KMS-11 (cell line): ENCODE measurements at regions not wholly inside any gene's neighbourhood (a gene's known extent, or its start where the extent isn't known, plus 50 kb on each side); places are given as distances from the start of the nearest gene placed in this dataset.

Experiments
- H2AFZ ChIP-seq: fragments of 200-600 bp; sonication (generic); 2 replicates; pipeline ENCODE4 v1.6.1; 2016; ENCODE audit warnings: antibody characterized with exemption, mixed run types, low read depth
- H3K27ac ChIP-seq: fragments of 200-600 bp; sonication (generic); 2 replicates; pipeline ENCODE4 v1.6.1; 2016; ENCODE audit warnings: mild to moderate bottlenecking, mixed run types
- H3K27me3 ChIP-seq: fragments of 200-600 bp; sonication (generic); 2 replicates; pipeline ENCODE4 v1.6.1; 2017; ENCODE audit warnings: mild to moderate bottlenecking, low read depth, mixed run types, moderate library complexity; ENCODE audit not compliant: insufficient read depth
- H3K36me3 ChIP-seq: fragments of 200-600 bp; sonication (generic); 2 replicates; pipeline ENCODE4 v1.6.1; 2017; ENCODE audit warnings: mild to moderate bottlenecking, mixed run types; ENCODE audit not compliant: insufficient read depth
- H3K4me1 ChIP-seq: fragments of 200-600 bp; sonication (generic); 2 replicates; pipeline ENCODE4 v1.6.1; 2016; ENCODE audit warnings: mild to moderate bottlenecking, low read depth, mixed run types; ENCODE audit not compliant: poor library complexity, severe bottlenecking
- H3K4me2 ChIP-seq: fragments of 200-600 bp; sonication (generic); 2 replicates; pipeline ENCODE4 v1.7.0; 2016; ENCODE audit warnings: mild to moderate bottlenecking, mixed run types
- H3K4me3 ChIP-seq: fragments of 200-600 bp; sonication (generic); IDR thresholded peaks from 2 replicates; pipeline ENCODE4 v1.6.1; 2017; ENCODE audit warnings: low read depth, low read length, mixed read lengths; ENCODE audit not compliant: insufficient read depth
- H3K79me2 ChIP-seq: fragments of 200-600 bp; sonication (generic); 2 replicates; pipeline ENCODE4 v1.6.1; 2016; ENCODE audit warnings: low read depth, mixed run types; ENCODE audit not compliant: insufficient read depth
- H3K9ac ChIP-seq: fragments of 200-600 bp; sonication (generic); 2 replicates; pipeline ENCODE4 v1.6.1; 2016; ENCODE audit warnings: mild to moderate bottlenecking, mixed run types
- H4K20me1 ChIP-seq: fragments of 200-600 bp; sonication (generic); 2 replicates; pipeline ENCODE4 v1.6.1; 2016; ENCODE audit warnings: mild to moderate bottlenecking, mixed run types; ENCODE audit not compliant: insufficient read depth
- CTCF ChIP-seq: fragments of 200-600 bp; sonication (generic); conservative IDR thresholded peaks from 2 replicates; pipeline ENCODE4 v1.6.1; 2017; ENCODE audit warnings: low read depth, mild to moderate bottlenecking, antibody characterized with exemption, low read length, moderate library complexity, mixed read lengths

DNA sequence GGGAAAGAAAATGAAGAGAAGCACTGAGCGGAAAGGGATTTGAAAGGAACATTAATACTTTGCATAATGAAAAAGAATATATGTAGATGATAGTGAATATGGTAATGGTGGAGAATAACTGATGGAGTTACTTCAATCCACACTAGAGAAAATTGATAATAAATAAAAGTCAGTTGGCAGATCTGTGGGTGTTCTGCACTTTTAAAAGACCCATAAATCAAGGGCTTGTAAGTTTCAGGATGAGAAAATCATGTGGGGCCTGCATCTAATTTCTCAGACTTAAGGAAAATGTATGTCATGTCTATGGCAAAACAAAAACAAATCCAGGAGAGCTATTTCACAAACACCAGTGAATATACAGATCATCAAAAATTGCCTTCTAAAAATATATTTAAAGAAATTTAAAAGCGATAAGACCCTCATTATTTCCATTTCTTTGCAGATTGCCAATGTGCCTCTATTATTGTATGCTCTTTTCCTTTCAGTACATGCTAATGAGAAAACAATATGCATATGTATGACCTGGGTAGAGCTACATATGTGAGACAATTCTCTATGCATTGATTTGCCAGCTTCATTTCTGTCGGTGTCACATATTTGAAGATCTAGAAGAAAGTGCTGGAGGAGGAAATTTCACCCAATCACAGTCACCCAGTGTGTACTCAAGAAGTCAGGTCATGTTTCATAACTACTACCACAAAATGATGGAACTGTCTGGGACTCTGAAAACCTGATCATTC lies 269.9 kb upstream of the PDZRN3 start:
- no peak overlapping the region for H3K9ac ChIP-seq
- no peaks in the 10 kb centered on the region for H4K20me1 ChIP-seq
- no peak overlapping the region for H3K4me2 ChIP-seq
- H3K4me3 ChIP-seq: no peak overlapping the region
- H3K36me3 ChIP-seq: no peaks in the 10 kb centered on the region
- H3K27ac ChIP-seq: no peak overlapping the region
- no peak for TF ChIP-seq CTCF
- no peaks in the 10 kb centered on the region for H3K79me2 ChIP-seq
- no peaks in the 10 kb centered on the region for H3K27me3 ChIP-seq
- no peak overlapping the region for H2AFZ ChIP-seq
- no peaks in the 10 kb centered on the region for H3K4me1 ChIP-seq

- Histone ChIP-seq H3K4me3 (no peak overlapping the region), H3K4me1 (no peaks in the 10 kb centered on the region), H3K79me2 (no peaks in the 10 kb centered on the region), H4K20me1 (no peaks in the 10 kb centered on the region), H3K4me2 (no peak overlapping the region), H3K9ac (no peak overlapping the region), H3K36me3 (no peaks in the 10 kb centered on the region), H2AFZ (no peak overlapping the region), H3K27me3 (no peaks in the 10 kb centered on the region), H3K27ac (no peak overlapping the region)
- TF ChIP-seq CTCF: no peak
Observed at GRCh38 chr3:73893089-73893488, 268.3 kb upstream of the PDZRN3 start.

DNA sequence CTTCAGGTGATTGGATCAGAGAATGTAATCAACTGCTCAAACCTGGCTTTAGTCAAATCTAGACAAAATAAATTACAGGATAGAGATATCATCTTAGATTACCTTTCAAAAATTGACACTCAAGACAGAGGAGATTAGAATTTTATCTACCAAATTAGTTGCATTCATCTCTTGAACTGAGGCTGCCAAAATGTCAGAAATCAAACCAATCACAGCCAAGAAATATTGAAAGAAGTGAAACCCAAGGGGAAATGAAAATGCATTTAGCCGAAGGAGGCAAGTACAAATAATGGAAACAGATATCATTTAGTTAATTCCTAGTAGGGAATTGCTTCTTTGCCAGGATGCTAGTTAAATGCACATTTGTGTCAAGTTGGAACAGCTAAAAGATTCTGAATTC lies 261.1 kb upstream of the PDZRN3 start:
- Histone ChIP-seq H4K20me1 (no peaks in the 10 kb centered on the region), H3K9ac (no peak overlapping the region), H3K4me2 (no peak overlapping the region), H3K27ac (no peak overlapping the region), H3K4me1 (no peaks in the 10 kb centered on the region), H3K27me3 (no peaks in the 10 kb centered on the region), H3K36me3 (no peaks in the 10 kb centered on the region), H3K79me2 (no peaks in the 10 kb centered on the region), H3K4me3 (no peak overlapping the region), H2AFZ (no peak overlapping the region)
- no peak for TF ChIP-seq CTCF

GRCh38 chr3:73884361-73884760 lies 259.6 kb upstream of the PDZRN3 start:
- TF ChIP-seq CTCF: no peak
- no peak overlapping the region for H2AFZ ChIP-seq
- H3K4me3 ChIP-seq: no peak overlapping the region
- H4K20me1 ChIP-seq: no peaks in the 10 kb centered on the region
- no peak overlapping the region for H3K27ac ChIP-seq
- no peaks in the 10 kb centered on the region for H3K36me3 ChIP-seq
- H3K4me1 ChIP-seq: no peaks in the 10 kb centered on the region
- H3K79me2 ChIP-seq: no peaks in the 10 kb centered on the region
- H3K27me3 ChIP-seq: no peaks in the 10 kb centered on the region
- no peak overlapping the region for H3K9ac ChIP-seq
- H3K4me2 ChIP-seq: no peak overlapping the region
